ENCODE measurements at regions not wholly inside any gene's neighbourhood (a gene's known extent, or its start where the extent isn't known, plus 50 kb on each side); places are given as distances from the start of the nearest gene placed in this dataset.
"Not testable (repeated sequence)": the region's sequence is repeated elsewhere in the genome, so short reads cannot be mapped to it uniquely, and the experiment has no call there.

- ATAC-seq = no peak
- DNase-seq (ENCODE audit: low spot score) = no peak
Observed at GRCh38 chrX:39764441-39764914, 333.3 kb downstream of the BCOR start.

GRCh38 chrX:39765327-39765726 lies 332.4 kb downstream of the BCOR start:
- ATAC-seq = no peak
- DNase-seq (ENCODE audit: low spot score) = no peak

GRCh38 chrX:39766085-39766726 lies 331.6 kb downstream of the BCOR start:
- no peak for ATAC-seq
- DNase-seq (ENCODE audit: low spot score) = no peak

GRCh38 chrX:39766855-39767254 lies 330.9 kb downstream of the BCOR start:
- no peak for ATAC-seq

GRCh38 chrX:39767446-39767845 lies 330.3 kb downstream of the BCOR start:
- ATAC-seq = no peak
- DNase-seq (ENCODE audit: low spot score) = no peak

More at GRCh38 chrX:39766855-39767254, 330.9 kb downstream of the BCOR start:
- no peak for DNase-seq (ENCODE audit: low spot score)

- no peak for ATAC-seq
Observed at GRCh38 chrX:39769748-39770147, 328.0 kb downstream of the BCOR start.

GRCh38 chrX:39771089-39771488 lies 326.7 kb downstream of the BCOR start:
- DNase-seq (ENCODE audit: low spot score) = no peak
- no peak for ATAC-seq

More at GRCh38 chrX:39769748-39770147, 328.0 kb downstream of the BCOR start:
- no peak for DNase-seq (ENCODE audit: low spot score)

- DNase-seq (ENCODE audit: low spot score) (no peak), ATAC-seq (peak; percentile 57)
Observed at GRCh38 chrX:39772057-39772832, 325.5 kb downstream of the BCOR start.

- DNase-seq (ENCODE audit: low spot score) = no peak
- ATAC-seq = no peak
Observed at GRCh38 chrX:39773150-39773549, 324.6 kb downstream of the BCOR start.

- DNase-seq (ENCODE audit: low spot score) (no peak), ATAC-seq (no peak)
Observed at GRCh38 chrX:39773923-39774773, 323.6 kb downstream of the BCOR start.

- ATAC-seq = no peak
- no peak for DNase-seq (ENCODE audit: low spot score)
Observed at GRCh38 chrX:39774774-39775328, 322.9 kb downstream of the BCOR start.

- ATAC-seq (no peak), DNase-seq (ENCODE audit: low spot score) (no peak)
Observed at GRCh38 chrX:39777623-39778025, 320.1 kb downstream of the BCOR start.

- ATAC-seq (no peak), DNase-seq (ENCODE audit: low spot score) (no peak)
Observed at GRCh38 chrX:39779952-39780783, 317.6 kb downstream of the BCOR start.

- no peak for DNase-seq (ENCODE audit: low spot score)
- ATAC-seq = no peak
Observed at GRCh38 chrX:39782276-39782675, 315.5 kb downstream of the BCOR start.

- ATAC-seq (no peak), DNase-seq (ENCODE audit: low spot score) (no peak)
Observed at GRCh38 chrX:39787999-39788398, 309.8 kb downstream of the BCOR start.

GRCh38 chrX:39788521-39788920 lies 309.2 kb downstream of the BCOR start:
- no peak for ATAC-seq

GRCh38 chrX:39791691-39792090 lies 306.1 kb downstream of the BCOR start:
- ATAC-seq = no peak

More at GRCh38 chrX:39788521-39788920, 309.2 kb downstream of the BCOR start:
- DNase-seq (ENCODE audit: low spot score) = no peak

GRCh38 chrX:39795605-39796004 lies 302.2 kb downstream of the BCOR start:
- no peak for DNase-seq (ENCODE audit: low spot score)
- ATAC-seq = no peak

More at GRCh38 chrX:39791691-39792090, 306.1 kb downstream of the BCOR start:
- no peak for DNase-seq (ENCODE audit: low spot score)

GRCh38 chrX:39796856-39797255 lies 300.9 kb downstream of the BCOR start:
- DNase-seq (ENCODE audit: low spot score) = no peak
- ATAC-seq = no peak

- DNase-seq (ENCODE audit: low spot score); ATAC-seq: not testable (repeated sequence)
Observed at GRCh38 chrX:39798488-39798887, 299.3 kb downstream of the BCOR start.
